GM12874 (cell line): ENCODE measurements at regions not wholly inside any gene's neighbourhood (a gene's known extent, or its start where the extent isn't known, plus 50 kb on each side); places are given as distances from the start of the nearest gene placed in this dataset.

ENCODE experiments used
- CTCF ChIP-seq: IDR thresholded peaks from 2 replicates; pipeline ENCODE4 v1.5.1; 2011; ENCODE audit warnings: low read depth, mild to moderate bottlenecking, control low read depth, low read length, moderate library complexity; ENCODE audit not compliant: insufficient read depth

GRCh38 chr18:72122103-72122502, 422.0 kb downstream of the CBLN2 start:
- no peak for TF ChIP-seq CTCF

- no peak for TF ChIP-seq CTCF
Observed at GRCh38 chr18:72119082-72119481, 425.1 kb downstream of the CBLN2 start.

GRCh38 chr18:72114801-72115594, 429.1 kb downstream of the CBLN2 start:
- TF ChIP-seq CTCF, result no peak

GRCh38 chr18:72107647-72108383, 436.3 kb downstream of the CBLN2 start:
- TF ChIP-seq CTCF, result no peak

- TF ChIP-seq CTCF, result no peak
Observed at GRCh38 chr18:72104851-72105250, 439.3 kb downstream of the CBLN2 start.

- no peak for TF ChIP-seq CTCF
Observed at GRCh38 chr18:72102412-72102811, 441.7 kb downstream of the CBLN2 start.

GRCh38 chr18:72100465-72101004, 443.6 kb downstream of the CBLN2 start:
- no peak for TF ChIP-seq CTCF
